SIG-M5 treated with dmso at 0.1 percent for 504 hours (cell line): ENCODE measurements at regions not wholly inside any gene's neighbourhood (a gene's known extent, or its start where the extent isn't known, plus 50 kb on each side); places are given as distances from the start of the nearest gene placed in this dataset.

Source experiments
- DNase-seq: peaks from one replicate; lab custom pipeline; 2025; ENCODE audit not compliant: unreplicated experiment; lab: John Stamatoyannopoulos, UW

- DNase-seq, result no peak
Observed at GRCh38 chr10:29767968-29768367, 133.2 kb upstream of the SVIL start.

- DNase-seq, result no peak
Observed at GRCh38 chr10:29766753-29767152, 132.0 kb upstream of the SVIL start.

- no peak for DNase-seq
Observed at GRCh38 chr10:29765330-29765729, 130.6 kb upstream of the SVIL start.

GRCh38 chr10:29763396-29763795 is 128.6 kb upstream of the SVIL start:
- no peak for DNase-seq

- DNase-seq, result no peak
Observed at GRCh38 chr10:29761916-29762315, 127.1 kb upstream of the SVIL start.

- no peak for DNase-seq
Observed at GRCh38 chr10:29760138-29760900, 125.5 kb upstream of the SVIL start.

- DNase-seq, result no peak
Observed at GRCh38 chr10:29757551-29758297, 123.0 kb upstream of the SVIL start.

GRCh38 chr10:29756451-29756850 is 121.7 kb upstream of the SVIL start:
- DNase-seq, result no peak

- no peak for DNase-seq
Observed at GRCh38 chr10:29753283-29753682, 118.5 kb upstream of the SVIL start.

GRCh38 chr10:29751684-29752083 is 116.9 kb upstream of the SVIL start:
- no peak for DNase-seq

GRCh38 chr10:29751240-29751639 is 116.5 kb upstream of the SVIL start:
- DNase-seq, result no peak

- no peak for DNase-seq
Observed at GRCh38 chr10:29749150-29749549, 114.4 kb upstream of the SVIL start.

- no peak for DNase-seq
Observed at GRCh38 chr10:29748109-29748650, 113.4 kb upstream of the SVIL start.

- no peak for DNase-seq
Observed at GRCh38 chr10:29746080-29746797, 111.5 kb upstream of the SVIL start.

- DNase-seq, result no peak
Observed at GRCh38 chr10:29740981-29741545, 106.3 kb upstream of the SVIL start.

- no peak for DNase-seq
Observed at GRCh38 chr10:29738341-29738740, 103.6 kb upstream of the SVIL start.

- DNase-seq, result no peak
Observed at GRCh38 chr10:29737074-29737593, 102.4 kb upstream of the SVIL start.

- no peak for DNase-seq
Observed at GRCh38 chr10:29736366-29737073, 101.7 kb upstream of the SVIL start.

- DNase-seq, result peak; percentile 59
Observed at GRCh38 chr10:29735628-29736365, 101.0 kb upstream of the SVIL start.
